Erythroblast (primary cell): ENCODE measurements at regions not wholly inside any gene's neighbourhood (a gene's known extent, or its start where the extent isn't known, plus 50 kb on each side); places are given as distances from the start of the nearest gene placed in this dataset.
"Not testable (repeated sequence)": the region's sequence is repeated elsewhere in the genome, so short reads cannot be mapped to it uniquely, and the experiment has no call there.

Experiments
- DNase-seq, 2 experiments: peaks; one replicate each; lab custom pipeline; 2025; lab: John Stamatoyannopoulos, UW
- GATA1 ChIP-seq: IDR thresholded peaks from 2 replicates; pipeline ENCODE4 v1.6.1; 2011; ENCODE audit warnings: low read depth, mild to moderate bottlenecking, control low read depth, low read length, moderate library complexity
- POLR2A ChIP-seq: IDR thresholded peaks from 2 replicates; pipeline ENCODE4 v1.6.1; 2011; ENCODE audit warnings: mild to moderate bottlenecking, low read length

- DNase-seq, result no peak
- TF ChIP-seq POLR2A (no peak), GATA1 (no peak)
Measured at GRCh38 chr10:4429571-4429970, 396.4 kb upstream of the AKR1E2 start.

- no peak for TF ChIP-seq GATA1
- no peak for TF ChIP-seq POLR2A
- DNase-seq, result no peak
Measured at GRCh38 chr10:4427532-4427931, 398.5 kb upstream of the AKR1E2 start.

GRCh38 chr10:4426866-4427265 is 399.1 kb upstream of the AKR1E2 start:
- DNase-seq, result no peak
- TF ChIP-seq GATA1 (no peak), POLR2A (no peak)

- DNase-seq, result no peak
- TF ChIP-seq POLR2A (no peak), GATA1 (no peak)
Measured at GRCh38 chr10:4409319-4409718, 416.7 kb upstream of the AKR1E2 start.

GRCh38 chr10:4407783-4408182 is 418.2 kb upstream of the AKR1E2 start:
- no peak for DNase-seq

GRCh38 chr10:4405828-4406227 is 420.2 kb upstream of the AKR1E2 start:
- DNase-seq, result no peak

More at GRCh38 chr10:4407783-4408182, 418.2 kb upstream of the AKR1E2 start:
- no peak for TF ChIP-seq POLR2A
- no peak for TF ChIP-seq GATA1

GRCh38 chr10:4403638-4404252 is 422.3 kb upstream of the AKR1E2 start:
- DNase-seq, result no peak
- TF ChIP-seq GATA1 (no peak), POLR2A (no peak)

More at GRCh38 chr10:4405828-4406227, 420.2 kb upstream of the AKR1E2 start:
- no peak for TF ChIP-seq POLR2A
- TF ChIP-seq GATA1, result no peak

GRCh38 chr10:4401080-4401479 is 424.9 kb upstream of the AKR1E2 start:
- DNase-seq, result not testable (repeated sequence)

GRCh38 chr10:4399556-4399955 is 426.5 kb upstream of the AKR1E2 start:
- no peak for DNase-seq
- TF ChIP-seq GATA1, result no peak
- TF ChIP-seq POLR2A, result no peak

- no peak for TF ChIP-seq POLR2A
- TF ChIP-seq GATA1, result no peak
- no peak for DNase-seq
Measured at GRCh38 chr10:4398602-4399001, 427.4 kb upstream of the AKR1E2 start.

- TF ChIP-seq GATA1 (no peak), POLR2A (no peak)
- DNase-seq, result no peak
Measured at GRCh38 chr10:4397337-4397736, 428.7 kb upstream of the AKR1E2 start.

- no peak for DNase-seq
- TF ChIP-seq POLR2A (no peak), GATA1 (no peak)
Measured at GRCh38 chr10:4396401-4397283, 429.4 kb upstream of the AKR1E2 start.

- TF ChIP-seq GATA1, result no peak
- no peak for TF ChIP-seq POLR2A
- DNase-seq, result no peak
Measured at GRCh38 chr10:4395731-4396130, 430.3 kb upstream of the AKR1E2 start.

GRCh38 chr10:4394455-4394854 is 431.6 kb upstream of the AKR1E2 start:
- DNase-seq, result not testable (repeated sequence)

- TF ChIP-seq GATA1 (no peak), POLR2A (no peak)
- DNase-seq, result no peak
Measured at GRCh38 chr10:4391683-4392082, 434.3 kb upstream of the AKR1E2 start.
